GM19043 (cell line): ENCODE measurements at regions not wholly inside any gene's neighbourhood (a gene's known extent, or its start where the extent isn't known, plus 50 kb on each side); places are given as distances from the start of the nearest gene placed in this dataset.
A peak's percentile ranks its signal among the peaks of the same experiment; 100 is the strongest.

Experiments
- ATAC-seq: cut with Tn5 transposase; IDR thresholded peaks from one replicate; pipeline ENCODE4 v1.9.1; 2021; ENCODE audit warnings: low read depth; ENCODE audit not compliant: unreplicated experiment

DNA sequence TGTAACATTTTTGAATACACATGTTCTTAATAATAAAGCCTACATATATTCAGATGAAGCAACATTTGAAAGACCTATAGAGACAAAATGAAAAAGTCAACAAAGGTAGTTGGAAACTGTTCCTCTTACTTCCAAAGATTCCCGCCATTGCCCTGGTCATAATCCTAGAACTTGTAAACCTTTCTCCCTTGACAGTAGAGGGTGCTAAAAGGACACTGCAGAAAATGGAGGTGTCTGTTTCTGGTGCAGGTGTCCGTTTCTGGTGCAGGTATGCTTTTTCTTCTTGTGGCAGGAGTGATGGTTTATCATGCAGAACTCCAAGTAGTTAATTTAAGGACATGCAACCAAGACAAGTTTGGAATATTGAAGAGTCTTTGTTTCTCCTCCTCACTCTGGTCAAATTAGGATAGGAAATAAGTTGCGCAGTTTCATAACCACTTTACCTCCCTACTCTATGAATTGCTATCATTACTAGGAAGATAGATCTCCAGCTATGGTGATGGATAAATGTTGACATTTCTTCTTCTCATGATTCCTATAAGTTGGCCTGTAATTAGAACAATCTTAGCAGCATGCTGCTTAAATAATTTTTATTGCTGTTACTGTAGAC lies 56.0 kb upstream of the FAM174A start:
- ATAC-seq: peak; percentile 70

DNA sequence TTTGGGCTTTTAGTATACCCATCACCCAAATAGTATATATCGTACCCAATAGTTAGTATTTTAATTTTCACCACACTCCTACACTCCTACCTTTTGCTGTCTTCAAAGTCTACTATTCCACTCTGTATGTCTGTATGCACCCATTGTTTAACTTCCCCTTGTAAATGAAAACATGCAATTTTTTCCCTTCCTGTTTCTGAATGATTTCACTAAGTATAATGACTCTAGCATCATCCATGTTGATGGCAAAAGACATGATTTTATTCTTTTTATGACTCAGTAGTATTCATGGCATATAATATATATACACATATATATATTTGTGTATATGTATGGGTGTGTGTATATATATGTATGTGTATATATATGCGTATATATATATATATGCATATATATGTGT lies 63.1 kb upstream of the FAM174A start:
- ATAC-seq: no peak

DNA sequence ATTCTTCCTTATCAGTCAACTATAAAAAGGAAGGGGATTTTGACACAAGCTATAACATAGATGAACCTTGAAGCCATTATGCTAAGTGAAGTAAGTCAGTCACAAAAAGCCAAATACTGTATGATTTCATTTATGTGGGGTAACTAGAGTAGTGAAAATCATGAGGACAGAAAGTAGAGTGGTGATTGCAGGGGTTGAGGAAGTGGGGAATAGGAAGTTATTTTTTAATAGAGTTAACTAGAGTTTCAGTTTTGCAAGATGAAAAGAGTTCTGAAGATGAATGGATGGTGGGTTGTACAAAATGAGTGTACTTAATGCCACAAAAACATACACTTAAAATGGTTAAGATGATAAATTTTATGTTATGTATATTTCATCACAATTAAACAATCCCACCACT lies 65.4 kb upstream of the FAM174A start:
- peak; percentile 95 for ATAC-seq

DNA sequence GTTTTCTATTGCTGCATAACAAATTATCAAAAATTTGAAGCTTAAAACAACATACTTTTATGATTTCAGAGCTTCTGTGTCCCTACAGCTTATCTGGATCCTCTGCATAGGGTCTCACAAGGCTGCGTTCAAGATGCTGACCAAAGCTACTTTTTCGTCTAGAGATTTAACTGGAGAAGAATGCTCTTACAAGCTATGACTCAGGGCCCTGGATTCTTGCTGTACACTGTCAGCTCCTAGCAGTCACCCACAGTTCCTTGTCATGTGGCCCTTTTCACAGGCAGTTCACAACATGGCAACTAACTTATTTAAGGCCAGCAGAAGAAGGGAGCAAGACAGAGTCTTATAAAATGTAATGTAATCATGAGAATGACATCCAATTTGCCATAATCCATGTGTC lies 70.8 kb upstream of the FAM174A start:
- ATAC-seq: no peak

DNA sequence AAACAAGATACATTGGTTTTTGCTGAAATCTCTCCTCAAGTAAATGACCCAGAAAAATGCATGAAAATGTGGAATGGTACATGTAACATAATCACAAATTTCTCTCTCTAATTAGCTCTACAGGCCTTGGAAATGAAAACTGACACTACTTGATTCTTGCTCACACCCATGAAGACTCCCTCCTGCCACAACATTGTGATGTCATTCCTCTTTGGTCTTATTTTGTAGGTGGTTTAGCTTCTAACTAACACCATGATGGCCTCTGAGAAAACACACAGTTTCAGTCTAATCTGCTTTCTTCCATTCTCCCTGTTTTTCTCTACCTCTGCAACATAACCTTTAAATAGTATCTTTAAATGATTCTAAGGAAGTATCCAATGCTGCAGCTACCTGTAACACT lies 78.6 kb upstream of the FAM174A start:
- no peak for ATAC-seq

DNA sequence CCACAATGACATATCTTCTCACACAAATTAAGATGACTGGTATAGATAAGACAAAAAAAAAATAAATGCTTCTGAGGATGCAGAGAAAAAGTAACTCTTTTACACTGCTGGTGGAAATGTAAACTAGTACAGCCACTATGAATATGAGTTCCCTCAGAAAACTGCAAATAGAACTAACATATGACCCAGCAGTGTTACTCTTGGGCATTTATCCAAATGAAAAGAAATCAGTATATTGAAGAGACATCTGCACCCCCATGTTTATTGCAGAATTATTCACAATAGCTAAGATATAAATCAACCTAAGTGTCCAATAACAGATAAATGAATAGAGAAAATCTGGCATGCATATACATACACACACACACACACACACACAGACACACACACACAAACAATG lies 83.0 kb upstream of the FAM174A start:
- no peak for ATAC-seq

DNA sequence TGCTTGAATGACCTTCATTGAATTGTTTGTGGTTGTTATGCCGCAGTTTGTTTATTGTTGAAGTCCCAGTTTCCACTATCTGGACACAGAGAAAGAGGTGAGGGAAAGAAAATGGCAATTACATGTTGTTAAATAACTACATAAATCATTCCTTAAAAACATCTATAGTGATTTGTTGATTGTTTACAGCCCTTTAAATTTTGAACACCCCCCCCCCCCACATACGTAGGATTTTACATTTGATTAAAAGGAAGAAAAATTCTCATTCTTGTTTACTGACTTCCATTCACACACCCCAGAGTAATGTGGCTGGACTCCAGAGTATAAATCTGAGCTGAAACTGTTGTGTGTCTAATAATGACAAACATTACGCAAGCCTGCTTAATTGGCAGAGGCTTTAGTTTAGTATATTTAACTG lies 87.1 kb upstream of the FAM174A start:
- ATAC-seq: no peak

DNA sequence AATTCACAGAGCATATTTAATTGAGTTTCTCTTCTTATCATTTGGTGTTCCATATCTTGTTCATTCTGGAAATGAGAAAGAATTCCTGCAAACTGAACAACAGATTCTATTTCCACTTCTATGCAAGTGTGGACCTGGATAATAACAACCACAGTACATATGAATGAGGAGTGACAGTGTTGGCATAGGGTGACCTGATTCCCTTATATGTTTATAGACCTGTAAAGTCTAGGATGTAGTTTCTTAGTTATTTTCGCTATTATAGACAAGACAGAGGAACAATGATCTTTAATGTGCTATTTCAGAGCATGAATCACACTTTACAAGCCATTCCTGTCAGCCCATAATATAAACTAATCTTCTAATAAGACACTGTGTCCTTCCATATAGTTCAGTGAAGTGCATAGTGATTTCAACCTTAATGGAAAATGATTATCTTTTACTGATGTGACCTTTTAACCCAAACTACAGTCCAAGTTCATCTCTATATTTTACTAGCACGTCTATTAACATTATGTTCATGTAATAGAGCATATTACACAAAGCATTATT lies 88.2 kb upstream of the FAM174A start:
- ATAC-seq: no peak

DNA sequence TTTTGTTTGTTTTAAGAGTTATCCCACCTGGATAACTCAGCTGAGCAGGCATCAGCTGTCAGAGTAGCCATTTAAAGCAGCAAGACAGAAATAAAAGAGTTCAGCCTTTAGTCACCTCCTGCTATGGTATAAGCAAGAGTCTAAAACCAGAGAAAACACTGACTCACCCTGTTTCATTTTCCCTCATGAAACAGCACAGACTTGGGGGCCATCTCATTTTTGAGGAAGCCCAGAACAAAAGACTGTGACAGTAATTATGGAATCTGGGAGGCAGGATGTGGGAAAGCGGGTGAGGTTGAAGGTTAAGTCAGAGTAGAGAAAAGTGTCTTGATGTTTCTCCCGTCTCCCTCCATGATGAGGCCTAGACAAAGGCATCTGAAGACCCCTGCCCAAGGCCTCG lies 90.2 kb upstream of the FAM174A start:
- ATAC-seq: no peak

DNA sequence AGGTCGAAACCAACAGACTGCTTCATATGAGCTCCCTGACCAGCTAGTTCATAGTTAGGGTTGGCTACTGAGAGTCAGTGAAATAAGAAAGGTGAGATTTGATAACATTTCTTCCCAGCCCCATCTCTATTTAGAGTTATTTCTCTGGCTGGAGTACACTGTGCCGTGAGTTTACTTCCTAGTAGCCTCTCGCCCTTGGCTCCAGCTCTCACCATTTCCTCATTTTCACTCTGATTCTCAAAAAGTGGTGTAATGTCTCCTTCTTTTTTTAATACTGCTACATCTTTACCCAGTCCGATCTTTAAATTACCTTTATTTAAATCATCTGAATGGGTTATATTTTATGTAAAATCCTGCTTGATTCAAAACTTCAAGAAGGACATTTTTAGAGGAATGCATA lies 100.4 kb upstream of the FAM174A start:
- ATAC-seq: no peak

DNA sequence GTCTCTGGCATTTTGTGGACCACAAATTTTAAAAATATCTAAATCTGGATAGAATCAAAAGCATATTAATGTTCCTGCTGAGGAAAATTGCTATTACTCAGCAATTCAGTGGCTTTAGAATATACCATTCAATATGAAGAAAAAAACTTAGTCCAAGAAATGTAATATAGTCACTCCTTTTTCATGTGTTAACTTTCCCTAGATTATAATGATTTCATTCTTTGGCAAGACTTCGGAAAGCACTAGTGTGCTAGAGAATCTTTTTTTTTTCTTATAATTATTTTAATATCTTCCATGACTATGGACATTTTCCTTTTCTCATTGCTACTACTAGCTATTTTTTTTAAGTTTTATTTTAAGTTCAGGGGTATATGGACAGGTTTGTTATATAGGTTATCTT lies 102.4 kb upstream of the FAM174A start:
- ATAC-seq: no peak

DNA sequence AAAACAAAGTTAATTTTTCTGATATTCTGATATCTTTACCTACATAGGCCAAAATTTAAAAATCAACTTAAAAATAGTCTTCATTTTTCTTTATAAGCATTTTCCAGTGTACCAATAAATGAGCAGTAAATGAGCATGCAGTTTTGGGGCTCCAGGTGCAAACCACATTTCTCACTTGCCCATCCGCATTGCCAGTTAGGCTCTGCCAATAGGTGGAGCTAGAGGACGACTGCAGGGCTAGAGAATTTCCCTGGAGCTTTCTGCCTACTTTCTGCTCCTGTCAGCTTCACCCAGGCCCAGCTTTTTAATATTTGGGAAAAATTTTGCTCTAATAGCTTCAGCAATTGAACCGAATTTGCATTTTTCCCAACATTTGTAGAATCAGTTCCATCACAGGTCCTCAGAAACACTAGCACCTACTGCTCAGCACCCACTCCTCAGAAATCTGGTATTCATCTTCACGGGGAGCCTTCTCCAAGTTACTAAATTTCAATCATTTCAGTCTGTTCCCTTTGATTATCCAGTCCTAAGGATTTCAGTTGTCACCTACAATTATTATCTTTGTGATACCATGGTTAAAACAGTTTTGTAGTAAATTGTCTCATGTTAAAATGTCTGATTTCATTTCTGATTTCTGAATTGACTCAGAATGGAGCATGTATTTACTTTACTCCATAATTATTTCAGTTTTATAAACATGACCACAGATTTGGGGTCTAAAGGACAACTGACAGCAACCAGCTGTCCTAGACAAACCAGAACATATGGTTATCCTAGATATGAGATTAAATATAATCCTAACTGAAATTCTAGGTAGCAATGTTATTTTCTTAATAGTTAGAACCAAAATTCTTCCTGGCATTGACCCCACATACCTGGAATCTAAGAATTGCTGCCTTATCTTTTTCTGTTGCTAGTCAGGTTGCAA lies 104.6 kb upstream of the FAM174A start:
- peak; percentile 88 for ATAC-seq

DNA sequence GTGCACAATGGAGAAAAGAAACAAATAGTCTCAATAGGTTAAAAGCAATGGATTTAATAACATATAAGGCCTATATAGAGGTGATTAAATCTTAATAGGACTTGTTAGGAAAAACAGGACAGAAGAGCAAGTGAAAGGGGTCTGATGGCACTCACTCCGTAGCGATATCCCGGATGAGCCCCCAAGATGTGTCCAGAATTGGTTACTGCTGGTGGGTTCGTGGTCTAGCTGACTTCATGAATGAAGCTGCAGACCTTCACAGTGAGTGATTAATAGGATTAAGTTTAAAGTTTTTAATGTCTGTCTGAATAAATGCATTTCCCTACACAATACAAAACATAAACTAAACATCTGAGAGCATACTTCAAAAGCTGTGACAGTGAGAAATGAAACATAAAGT lies 110.4 kb upstream of the FAM174A start:
- ATAC-seq: no peak

DNA sequence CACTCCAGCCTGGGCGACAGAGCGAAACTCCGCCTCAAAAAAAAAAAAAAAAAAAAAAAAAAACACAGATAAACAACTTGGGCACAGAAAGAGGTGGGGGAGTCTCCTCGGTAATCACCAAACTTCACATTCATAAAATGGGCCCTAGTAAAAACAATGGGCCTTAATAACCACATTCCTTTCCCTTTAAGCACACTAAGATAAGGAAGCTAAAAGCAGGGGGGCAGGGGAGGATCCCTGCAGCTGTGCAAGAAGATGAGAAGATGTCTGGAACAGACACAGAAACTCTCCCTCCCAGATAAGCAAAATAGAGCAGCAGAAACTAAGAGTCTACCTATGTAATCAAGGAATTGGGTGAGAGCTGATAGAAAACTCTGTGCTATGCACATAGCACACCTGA lies 111.2 kb upstream of the FAM174A start:
- no peak for ATAC-seq

DNA sequence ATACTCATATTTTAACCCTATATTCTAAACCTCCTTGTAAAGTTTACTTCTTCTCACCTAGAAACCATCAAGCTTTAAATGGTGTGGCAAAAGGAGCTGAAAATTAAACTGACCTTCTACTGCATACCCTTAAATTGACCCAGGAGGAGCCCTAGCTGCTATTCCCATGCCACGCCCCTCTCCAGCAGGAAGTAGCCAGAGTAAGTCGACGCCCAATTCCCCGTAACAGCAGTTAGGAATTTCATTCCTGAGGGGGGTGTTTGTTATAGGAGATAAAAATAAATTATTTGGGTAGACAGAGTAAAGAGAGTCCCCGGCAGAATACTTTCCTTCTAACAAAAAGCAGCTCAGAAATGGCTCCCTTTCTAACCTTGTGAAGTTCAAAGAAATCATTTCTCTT lies 111.8 kb upstream of the FAM174A start:
- ATAC-seq: no peak

DNA sequence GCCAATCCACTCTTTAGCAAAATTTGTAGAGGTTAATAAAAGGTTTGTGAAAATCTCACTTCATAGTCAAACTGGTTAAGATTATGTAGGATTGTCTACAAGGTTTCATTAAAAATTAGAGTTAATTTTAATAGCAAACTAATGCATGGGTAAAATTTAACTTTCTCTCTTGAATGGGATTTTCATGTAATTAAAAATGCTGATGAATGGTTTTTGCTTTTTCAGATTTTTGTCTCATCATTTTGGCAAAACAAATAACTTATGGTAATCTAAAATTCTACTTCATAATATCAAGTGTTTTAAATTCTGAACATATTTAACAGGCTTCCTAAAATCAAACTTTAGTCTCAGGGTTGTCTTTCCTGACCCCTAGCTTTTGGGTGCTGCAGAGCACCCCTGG lies 113.8 kb upstream of the FAM174A start:
- ATAC-seq: no peak

DNA sequence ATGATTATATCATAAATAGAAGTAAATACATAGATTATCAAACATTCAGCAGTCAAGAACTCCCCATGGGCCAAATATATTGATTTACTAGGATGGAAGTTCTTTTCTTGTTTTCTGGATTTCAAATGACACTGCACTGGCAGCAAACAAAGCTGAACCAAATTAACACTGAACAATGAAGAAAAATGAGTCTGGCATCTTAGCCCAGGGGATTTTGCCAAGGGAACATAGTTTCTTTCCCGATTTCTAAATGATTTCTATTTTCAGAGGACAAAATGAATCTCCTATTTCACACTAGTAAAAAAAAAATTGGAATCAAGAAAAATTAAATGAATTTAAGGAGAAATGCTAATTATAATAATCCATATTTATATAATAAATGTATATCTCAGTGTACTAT lies 116.9 kb upstream of the FAM174A start:
- ATAC-seq: no peak

DNA sequence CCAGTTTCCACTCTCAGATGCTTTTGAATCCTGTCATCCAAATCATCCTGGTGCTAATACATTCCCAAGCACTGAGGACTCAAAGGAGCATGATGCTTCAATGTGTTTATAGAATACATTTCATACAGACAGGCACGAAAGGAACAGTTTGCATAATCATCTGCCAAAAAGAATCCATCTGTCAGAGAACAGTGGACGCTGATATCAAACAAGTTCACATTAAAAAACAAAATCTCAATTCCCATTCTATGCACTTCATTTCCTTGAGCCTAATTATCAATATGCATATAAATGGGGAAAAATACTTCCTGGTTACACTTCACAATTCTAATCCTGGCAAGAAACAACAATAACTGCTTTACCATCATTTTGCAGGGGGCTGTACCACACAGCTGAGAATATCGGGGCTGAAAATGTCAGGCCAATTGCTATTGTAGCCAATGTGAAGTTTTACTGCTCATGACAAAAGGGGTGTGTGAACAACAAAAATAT lies 125.5 kb upstream of the FAM174A start:
- no peak for ATAC-seq

DNA sequence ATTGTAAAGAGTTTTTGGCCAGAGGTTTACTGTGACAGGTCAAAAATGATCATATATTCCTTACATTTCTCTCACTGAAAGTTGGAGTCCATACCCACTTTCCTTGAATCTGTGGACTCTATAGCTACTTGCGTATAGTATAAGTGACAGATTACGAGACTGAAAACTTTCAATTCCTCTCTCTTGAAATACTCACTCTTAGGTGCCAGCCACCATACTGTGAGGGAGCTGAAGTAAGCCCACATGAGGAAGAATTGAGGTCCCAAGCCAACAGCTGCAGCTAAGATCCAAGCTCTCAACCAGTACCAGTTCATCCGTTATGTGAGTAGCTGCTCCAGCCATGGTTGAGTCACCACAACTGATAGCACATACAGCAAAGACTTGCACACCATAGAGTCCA lies 128.1 kb upstream of the FAM174A start:
- ATAC-seq: no peak

DNA sequence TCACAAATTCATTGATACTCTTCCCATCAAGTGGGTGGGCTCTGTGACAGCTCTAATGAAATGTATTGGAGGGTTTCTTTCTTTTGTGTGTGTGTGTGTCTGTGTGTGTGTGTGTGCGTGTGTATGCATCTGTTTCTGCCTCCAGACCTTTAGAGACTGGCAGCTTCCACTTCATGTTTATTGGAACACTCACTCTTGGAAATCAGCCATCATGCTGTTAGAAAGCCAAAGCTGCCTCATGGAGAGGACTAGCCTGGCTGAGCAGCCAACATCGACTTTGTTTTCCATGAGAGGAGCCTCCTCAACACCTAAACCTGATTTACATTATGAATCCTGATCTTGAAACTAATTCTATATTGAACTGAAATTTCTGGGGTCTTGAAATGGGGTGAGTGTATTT lies 128.5 kb upstream of the FAM174A start:
- no peak for ATAC-seq

DNA sequence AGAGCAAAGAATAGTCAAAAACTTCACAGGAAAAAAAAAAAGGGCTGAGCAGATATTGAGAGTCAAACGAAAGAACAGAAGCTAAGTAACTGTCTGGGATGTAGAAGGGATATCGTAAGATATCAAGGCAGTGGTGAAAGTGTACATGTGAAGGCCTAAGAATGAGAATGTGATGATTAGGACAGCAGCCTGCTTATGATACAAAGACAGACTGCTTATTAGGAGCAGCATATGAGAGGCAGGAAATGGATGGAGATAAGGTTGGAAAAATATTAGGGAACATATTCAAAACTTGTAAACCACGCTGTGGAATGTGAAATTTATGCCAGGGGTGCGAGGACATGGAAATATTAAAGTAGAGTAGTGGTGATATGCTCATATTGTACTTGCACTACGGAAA lies 133.1 kb upstream of the FAM174A start:
- no peak for ATAC-seq

DNA sequence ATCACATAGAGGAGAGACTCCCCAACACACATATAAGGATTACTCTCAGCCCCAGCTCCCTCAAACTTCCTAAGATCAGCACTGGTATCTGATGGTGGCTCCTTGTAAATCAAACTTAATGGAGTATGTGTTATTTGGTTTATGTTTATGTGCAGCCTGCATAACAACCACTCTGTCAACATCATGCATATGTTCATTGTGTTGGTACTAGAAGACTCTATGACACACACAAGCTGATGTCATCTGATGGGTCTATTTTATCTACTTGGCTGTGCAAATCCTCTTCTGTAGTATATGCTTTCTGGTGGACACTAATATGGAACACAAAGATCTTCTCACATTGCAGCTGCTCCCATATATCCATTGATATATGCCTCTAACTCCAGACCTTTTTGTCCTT lies 134.0 kb upstream of the FAM174A start:
- ATAC-seq: no peak
